Endothelial cell of umbilical vein (primary cell): ENCODE measurements at regions not wholly inside any gene's neighbourhood (a gene's known extent, or its start where the extent isn't known, plus 50 kb on each side); places are given as distances from the start of the nearest gene placed in this dataset.

Experiments
- BruUV-seq: library from RNA; stranded (reverse); fragments of 400-500 nt; replicated peaks from 2 replicates; lab custom pipeline; 2021; lab: Mats Ljungman, UMichigan
- CTCF ChIA-PET: fragments of 300-600, 350-600 bp; sonication (Branson Sonifier 250); formaldehyde crosslinking; loops from one replicate; lab custom pipeline; 2021; ENCODE audit warnings: antibody characterized with exemption, inconsistent platforms; lab: Charles Lee
- POLR2A ChIA-PET: fragments of 300-600, 350-600 bp; sonication (Branson Sonifier 250); formaldehyde crosslinking; loops from one replicate; lab custom pipeline; 2021; ENCODE audit warnings: antibody characterized with exemption, inconsistent platforms; lab: Charles Lee
- DNase-seq: peaks from one replicate; pipeline ENCODE4 v3.0.0-alpha.2; 2011; ENCODE audit warnings: low read depth, low spot score
- FAIRE-seq: peaks from 2 replicates; lab custom pipeline; 2011; peaks lifted over from hg19 to GRCh38; lab: Jason Lieb, UNC
- H2AFZ ChIP-seq: 2 replicates; pipeline ENCODE4 v1.6.0; 2012; ENCODE audit warnings: low read depth, low read length, control low read depth, inconsistent platforms
- H3K27ac ChIP-seq: 2 replicates; pipeline ENCODE4 v1.5.1; 2011; ENCODE audit warnings: low read depth, mild to moderate bottlenecking, control low read depth, low read length, moderate library complexity; ENCODE audit not compliant: insufficient read depth
- H3K27me3 ChIP-seq, 2 experiments: 2 replicates each; pipeline versions ENCODE4 v1.6.0 to v1.6.1; 2011; ENCODE audit warnings: low read length in 2 of 2, mixed read lengths in 1 of 2; ENCODE audit not compliant: control insufficient read depth in 2 of 2, insufficient read depth in 2 of 2
- H3K36me3 ChIP-seq, 2 experiments: 2 replicates in 1 of 2; 3 replicates in 1 of 2; pipeline ENCODE4 v1.5.1; 2011; ENCODE audit warnings: low read length in 2 of 2, mild to moderate bottlenecking in 1 of 2, moderate library complexity in 1 of 2; ENCODE audit not compliant: control insufficient read depth in 2 of 2, insufficient read depth in 2 of 2; ENCODE audit errors: extremely low read depth in 1 of 2
- H3K4me1 ChIP-seq: 3 replicates; pipeline ENCODE4 v1.5.1; 2011; ENCODE audit warnings: mild to moderate bottlenecking, low read length; ENCODE audit not compliant: control insufficient read depth, insufficient read depth; ENCODE audit errors: extremely low read depth
- H3K4me2 ChIP-seq: 2 replicates; pipeline ENCODE4 v1.6.1; 2011; ENCODE audit warnings: low read length, control low read depth, mixed read lengths; ENCODE audit not compliant: insufficient read depth
- H3K4me3 ChIP-seq, 3 experiments: fragments of 200-600 bp in 1 of 3; sonication (generic), shearing (Covaris generic) in 1 of 3; replicated peaks in 1 of 3; 2 replicates each; pipeline ENCODE4 v1.5.1; 2011 to 2016; ENCODE audit warnings: control low read depth in 3 of 3, low read length in 3 of 3, mild to moderate bottlenecking in 2 of 3, inconsistent platforms in 1 of 3, low read depth in 1 of 3, moderate library complexity in 1 of 3; ENCODE audit not compliant: insufficient read depth in 1 of 3
- H3K79me2 ChIP-seq: 2 replicates; pipeline ENCODE4 v1.6.0; 2012; ENCODE audit warnings: low read length, inconsistent platforms; ENCODE audit not compliant: control insufficient read depth, insufficient read depth
- H3K9ac ChIP-seq: replicated peaks from 2 replicates; pipeline ENCODE3; 2011; ENCODE audit warnings: low read length, control low read depth; ENCODE audit not compliant: insufficient read depth; ENCODE audit errors: extremely low read depth
- H3K9me1 ChIP-seq: replicated peaks from 3 replicates; pipeline ENCODE4 v1.6.0; 2011; ENCODE audit warnings: mild to moderate bottlenecking, low read length; ENCODE audit not compliant: control insufficient read depth, insufficient read depth; ENCODE audit errors: extremely low read depth
- H3K9me3 ChIP-seq: replicated peaks from 2 replicates; pipeline ENCODE4 v1.5.1; 2012; ENCODE audit warnings: low read length, inconsistent platforms; ENCODE audit not compliant: control insufficient read depth, insufficient read depth
- H4K20me1 ChIP-seq: replicated peaks from 2 replicates; pipeline ENCODE3; 2011; ENCODE audit warnings: mild to moderate bottlenecking, low read length; ENCODE audit not compliant: control insufficient read depth, insufficient read depth; ENCODE audit errors: extremely low read depth
- EZH2 ChIP-seq: IDR thresholded peaks from 2 replicates; pipeline ENCODE4 v1.6.1; 2012; ENCODE audit warnings: borderline replicate concordance, low read depth, mild to moderate bottlenecking, moderate library complexity, low read length, inconsistent platforms; ENCODE audit not compliant: severe bottlenecking
- FOS ChIP-seq: IDR thresholded peaks from 2 replicates; pipeline ENCODE4 v1.6.1; 2011; ENCODE audit warnings: mild to moderate bottlenecking, low read length, moderate library complexity, borderline replicate concordance; ENCODE audit not compliant: insufficient read depth
- JUN ChIP-seq: IDR thresholded peaks from 2 replicates; pipeline ENCODE4 v1.6.1; 2011; ENCODE audit warnings: borderline replicate concordance, low read depth; ENCODE audit not compliant: insufficient read length, insufficient read depth
- MYC ChIP-seq: IDR thresholded peaks from one replicate; pipeline ENCODE4 v1.6.1; 2011; ENCODE audit warnings: mild to moderate bottlenecking, low read depth, low read length
- POLR2A ChIP-seq: IDR thresholded peaks from 2 replicates; pipeline ENCODE4 v1.6.1; 2012; ENCODE audit warnings: low read depth, mild to moderate bottlenecking, control low read depth, low read length
- POLR2AphosphoS5 ChIP-seq: IDR thresholded peaks from 2 replicates; pipeline ENCODE4 v1.6.1; 2012; ENCODE audit warnings: low read depth, mild to moderate bottlenecking, control low read depth, low read length, moderate library complexity; ENCODE audit not compliant: insufficient read depth
- dilution Hi-C: fragments of 300-500 bp; cut with MboI; formaldehyde crosslinking; loops from one replicate; pipeline ENCODE4 v1.15.0; 2019; ENCODE audit warnings: low sequenced_read_pairs; ENCODE audit not compliant: extremely low pct_ligation_motif_present
- intact Hi-C: fragments of 100-400 bp; cut with micrococcal nuclease; formaldehyde crosslinking; loops from one replicate; pipeline ENCODE4 v1.10.0; 2022

DNA sequence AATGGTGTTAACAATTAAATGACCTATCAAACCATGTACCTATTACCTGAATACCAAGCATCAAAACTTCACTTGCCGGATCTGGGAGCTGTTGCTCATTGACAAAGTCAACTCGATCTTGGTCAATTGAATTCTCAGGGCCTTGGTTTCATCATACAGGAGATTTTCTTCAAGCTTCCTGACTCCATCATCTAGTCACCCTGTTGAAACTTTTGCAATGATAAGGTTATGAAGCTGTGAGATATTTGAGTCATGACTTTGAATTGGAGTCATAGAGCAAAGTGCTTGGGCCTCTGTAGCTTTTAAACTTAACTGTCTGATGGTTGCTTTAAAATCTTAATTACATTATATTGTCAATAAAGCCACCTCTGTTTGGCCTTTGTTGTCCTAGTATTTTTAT is 260.9 kb downstream of the COG6 start:
- Histone ChIP-seq H3K9ac (no peak overlapping the region), H2AFZ (no peak overlapping the region), H3K9me3 (no peaks in the 10 kb centered on the region), H3K27ac (no peak overlapping the region), H3K9me1 (no peaks in the 10 kb centered on the region), H4K20me1 (no peaks in the 10 kb centered on the region), H3K4me2 (no peak overlapping the region), H3K4me3 (no peak overlapping the region), H3K36me3 (no peaks in the 10 kb centered on the region), H3K4me1 (no peaks in the 10 kb centered on the region), H3K79me2 (no peaks in the 10 kb centered on the region), H3K27me3 (no peaks in the 10 kb centered on the region)
- FAIRE-seq (no peak), DNase-seq (no peak)
- ChIA-PET CTCF (interaction anchor here (1.6 kb wide), 1 partner anchor 26 kb away, joined by 7 read pairs; no protein-coding TSS in a partner anchor), POLR2A (no interaction called here)
- no TSS peak for BruUV-seq
- intact Hi-C loops = no loop called here
- TF ChIP-seq POLR2AphosphoS5 (no peak), POLR2A (no peak), EZH2 (no peak), JUN (no peak), MYC (no peak)
- dilution Hi-C loops = no loop called here

DNA sequence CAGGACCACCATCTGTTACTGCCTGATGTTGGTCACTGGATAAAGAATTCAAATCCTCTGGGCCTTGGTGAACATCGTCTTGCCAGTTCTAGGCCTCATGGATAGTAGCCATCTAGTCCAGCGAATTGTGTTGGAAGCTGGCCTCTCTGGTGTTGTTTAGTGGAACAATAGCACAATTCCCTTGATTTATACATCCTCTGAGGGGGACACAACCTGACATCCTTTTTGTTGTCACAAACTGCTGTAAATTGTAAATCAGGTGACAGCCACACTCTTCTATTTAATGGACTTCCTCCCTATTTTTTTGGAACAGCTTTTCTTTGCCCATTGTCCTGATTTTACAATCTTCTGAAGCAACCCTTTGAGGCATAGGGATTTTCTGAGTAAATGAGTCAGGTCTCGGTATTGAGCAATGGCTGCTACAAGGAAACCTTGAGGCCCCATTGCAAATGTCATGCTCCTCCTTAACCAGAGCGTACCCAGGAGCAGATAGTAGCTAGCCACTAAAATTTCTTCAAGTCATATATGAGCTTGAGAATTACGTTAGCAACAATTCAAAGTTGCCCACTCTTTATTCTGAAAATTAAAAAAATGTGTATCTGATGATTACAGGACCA is 263.3 kb downstream of the COG6 start:
- Histone ChIP-seq H4K20me1 (no peaks in the 10 kb centered on the region), H3K9ac (no peak overlapping the region), H3K4me2 (no peak overlapping the region), H3K9me3 (no peaks in the 10 kb centered on the region), H3K27ac (no peak overlapping the region), H3K9me1 (no peaks in the 10 kb centered on the region), H3K36me3 (no peaks in the 10 kb centered on the region), H2AFZ (no peak overlapping the region), H3K4me1 (no peaks in the 10 kb centered on the region), H3K27me3 (no peaks in the 10 kb centered on the region), H3K4me3 (no peak overlapping the region), H3K79me2 (no peaks in the 10 kb centered on the region)
- intact Hi-C loops (no loop called here), dilution Hi-C loops (no loop called here)
- ChIA-PET CTCF (interaction anchor here (1.1 kb wide), 1 partner anchor 145 kb away, joined by 3 read pairs; no protein-coding TSS in a partner anchor), POLR2A (no interaction called here)
- BruUV-seq = no TSS peak
- DNase-seq (no peak), FAIRE-seq (no peak)
- TF ChIP-seq FOS (no peak), JUN (no peak)
